Lung microvascular endothelial cell (primary cell): ENCODE measurements at regions not wholly inside any gene's neighbourhood (a gene's known extent, or its start where the extent isn't known, plus 50 kb on each side); places are given as distances from the start of the nearest gene placed in this dataset.
"Not testable (repeated sequence)": the region's sequence is repeated elsewhere in the genome, so short reads cannot be mapped to it uniquely, and the experiment has no call there.

Experiments
- DNase-seq, 2 donors: peaks; one replicate each; pipeline versions ENCODE4 v3.0.0 to v3.0.0-alpha.2; 2010; ENCODE audit warnings: low read depth in 2 of 2

GRCh38 chr9:33690143-33690933, 105.0 kb upstream of the PRSS3 start:
- no peak for DNase-seq

- DNase-seq: no peak
Measured at GRCh38 chr9:33695299-33695698, 100.1 kb upstream of the PRSS3 start.

DNA sequence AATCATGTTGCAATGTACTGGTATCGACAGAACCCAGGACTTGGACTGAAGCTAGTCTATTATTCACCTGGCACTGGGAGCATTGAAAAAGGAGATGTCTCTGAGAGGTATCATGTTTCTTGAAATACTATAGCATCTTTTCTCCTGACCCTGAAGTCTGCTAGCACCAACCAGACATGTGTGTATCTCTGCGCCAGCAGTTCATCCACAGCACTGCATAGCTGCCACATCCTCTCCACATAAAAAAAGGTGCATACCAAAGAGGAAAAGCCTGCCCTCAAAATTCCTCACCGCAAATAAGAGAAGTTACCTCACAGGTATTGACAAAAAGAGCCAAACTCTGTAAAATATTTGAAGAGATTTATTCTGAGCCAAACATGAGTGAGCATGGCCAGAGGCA, 99.5 kb upstream of the PRSS3 start:
- no peak for DNase-seq

DNA sequence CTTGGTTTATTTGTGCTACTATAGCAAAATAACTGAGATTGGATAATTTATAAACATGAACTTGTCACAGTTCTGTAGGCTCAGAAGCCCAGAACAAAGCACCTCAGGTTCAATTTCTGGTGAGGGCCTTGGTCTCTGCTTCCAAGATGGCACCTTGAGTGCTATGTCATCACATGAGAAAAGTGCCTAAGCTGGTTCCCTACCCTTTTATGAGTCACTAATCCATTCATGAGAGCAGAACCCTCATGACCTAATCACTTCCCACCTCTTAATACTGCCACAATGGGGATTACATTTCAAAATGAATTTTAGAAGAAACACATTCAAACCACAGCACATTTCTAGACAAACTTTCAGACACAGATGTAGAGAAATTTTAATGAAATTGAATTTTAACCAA, 98.2 kb upstream of the PRSS3 start:
- no peak for DNase-seq

DNA sequence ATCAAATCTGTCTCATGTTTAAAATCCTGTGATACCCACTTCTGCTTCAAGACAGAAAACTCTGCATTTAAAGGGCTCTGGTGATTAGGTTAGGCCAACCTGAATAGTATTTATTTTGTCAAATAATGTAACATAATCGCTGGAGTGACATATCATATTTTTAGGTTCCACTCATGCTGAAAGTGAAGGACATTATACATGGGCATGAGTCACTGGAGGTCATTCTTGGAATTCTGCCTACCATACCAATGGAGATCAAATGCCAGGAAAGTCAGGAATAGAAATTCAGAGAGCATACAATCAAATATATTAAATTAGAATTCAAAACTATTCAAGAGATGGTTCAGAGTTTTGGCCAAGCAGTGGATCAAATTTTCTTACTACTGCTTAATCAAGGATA, 97.1 kb upstream of the PRSS3 start:
- DNase-seq: no peak

- DNase-seq: not testable (repeated sequence)
Measured at GRCh38 chr9:33700940-33701339, 94.4 kb upstream of the PRSS3 start.

DNA sequence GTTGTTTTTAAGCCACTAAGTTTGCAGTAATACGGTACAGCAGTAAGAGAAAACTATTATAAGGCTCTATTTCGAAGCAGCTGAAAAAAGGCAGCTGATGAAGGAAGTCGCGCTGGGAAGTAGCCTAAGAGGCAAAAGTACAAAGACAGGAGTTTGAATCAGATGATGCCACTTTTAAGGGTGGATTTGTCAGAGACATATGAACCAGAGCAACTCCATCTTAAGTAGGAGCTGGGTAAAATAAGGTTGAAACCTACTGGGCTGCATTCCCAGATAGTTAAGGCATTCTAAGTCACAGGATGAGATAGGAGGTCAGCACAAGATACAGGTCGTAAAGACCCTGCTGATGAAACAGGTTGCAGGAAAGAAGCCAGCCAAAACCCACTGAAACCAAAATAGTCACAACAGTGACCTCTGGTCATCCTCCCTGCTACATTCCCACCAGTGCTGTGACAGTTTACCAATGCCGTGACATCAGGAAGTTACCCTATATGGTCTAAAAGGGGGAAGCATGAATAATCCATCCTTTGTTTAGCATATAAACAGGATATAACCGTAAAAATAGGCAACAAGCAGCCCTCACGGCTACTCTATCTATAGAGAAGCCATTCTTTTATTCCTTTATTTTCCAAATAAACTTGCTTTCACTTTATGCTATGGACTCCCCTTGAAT, 91.8 kb upstream of the PRSS3 start:
- peak; percentile 40 to 42 for DNase-seq

DNA sequence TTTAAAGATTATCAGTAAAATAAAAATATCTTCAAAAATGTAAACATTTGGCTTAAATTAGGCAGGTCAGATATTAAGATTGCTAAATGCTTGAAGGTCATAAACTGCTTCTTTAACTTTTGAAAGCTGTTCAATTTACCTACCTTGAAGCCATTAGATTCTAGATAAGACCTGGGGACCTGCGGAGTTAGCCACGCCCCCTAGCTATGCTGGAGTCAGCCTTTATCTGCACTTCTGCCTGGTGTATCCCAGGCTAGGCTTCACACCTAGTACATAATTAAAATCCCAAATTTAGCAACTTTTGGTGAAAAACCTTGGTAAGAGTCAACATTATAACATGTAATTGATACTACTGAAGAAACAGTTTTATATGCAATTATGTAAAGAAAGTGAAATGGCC, 89.9 kb upstream of the PRSS3 start:
- not testable (repeated sequence) for DNase-seq

DNA sequence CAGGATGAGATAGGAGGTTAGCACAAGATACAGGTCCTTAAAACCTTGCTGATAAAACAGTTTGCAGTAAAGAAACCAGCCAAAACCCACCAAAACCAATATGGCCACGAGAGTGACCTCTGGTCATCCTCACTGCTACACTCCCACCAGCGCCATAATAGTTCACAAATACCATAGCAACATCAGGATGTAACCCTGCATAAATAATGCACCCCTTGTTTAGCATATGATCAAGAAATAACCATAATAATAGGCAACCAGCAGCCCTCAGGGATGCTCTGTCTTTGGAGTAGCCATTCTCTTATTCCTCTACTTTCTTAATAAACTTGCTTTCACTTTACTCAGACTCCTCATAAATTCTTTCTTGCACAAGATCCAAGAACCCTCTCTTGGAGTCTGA, 86.9 kb upstream of the PRSS3 start:
- DNase-seq: no peak

DNA sequence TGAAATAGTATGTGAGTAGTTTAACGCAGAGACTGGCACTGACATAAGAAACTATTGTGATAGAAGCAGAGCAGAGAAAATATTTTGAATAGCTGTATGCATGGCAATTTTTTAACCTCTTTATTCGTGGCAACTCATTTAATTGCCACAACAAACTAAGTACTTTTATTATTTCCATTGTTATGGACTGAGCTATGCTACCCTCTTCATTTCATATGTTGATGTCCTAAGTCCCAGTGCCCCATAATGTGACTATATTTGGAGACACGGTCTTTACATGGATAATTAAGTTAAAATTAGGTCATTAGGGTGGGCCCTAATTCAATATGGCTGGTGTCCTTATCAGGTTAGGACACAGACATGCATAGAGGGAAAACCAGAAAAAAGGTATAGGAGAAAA, 86.1 kb upstream of the PRSS3 start:
- DNase-seq: no peak

- not testable (repeated sequence) for DNase-seq
Measured at GRCh38 chr9:33711418-33711817, 83.9 kb upstream of the PRSS3 start.

GRCh38 chr9:33714989-33715388, 80.4 kb upstream of the PRSS3 start:
- no peak for DNase-seq

DNA sequence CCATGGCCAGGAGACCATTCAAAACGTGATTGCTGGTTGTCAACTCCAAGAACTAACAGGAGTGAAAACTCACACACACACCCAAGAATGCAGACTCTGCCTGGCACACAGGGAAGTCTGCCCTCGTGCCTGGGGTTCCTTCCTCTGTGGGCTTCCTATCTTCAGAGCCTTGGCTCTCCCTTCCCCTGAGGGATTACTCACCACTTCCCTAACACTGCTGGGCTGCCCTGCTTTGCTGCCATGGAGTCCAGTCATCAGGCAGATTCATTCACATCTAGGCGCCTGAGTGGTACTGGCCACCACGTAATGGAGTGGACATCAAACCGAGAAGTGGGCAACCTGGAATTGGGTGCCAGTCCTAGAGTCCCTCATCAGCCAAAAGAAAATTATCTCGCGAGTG, 76.4 kb upstream of the PRSS3 start:
- peak; percentile 24 to 81 for DNase-seq

DNA sequence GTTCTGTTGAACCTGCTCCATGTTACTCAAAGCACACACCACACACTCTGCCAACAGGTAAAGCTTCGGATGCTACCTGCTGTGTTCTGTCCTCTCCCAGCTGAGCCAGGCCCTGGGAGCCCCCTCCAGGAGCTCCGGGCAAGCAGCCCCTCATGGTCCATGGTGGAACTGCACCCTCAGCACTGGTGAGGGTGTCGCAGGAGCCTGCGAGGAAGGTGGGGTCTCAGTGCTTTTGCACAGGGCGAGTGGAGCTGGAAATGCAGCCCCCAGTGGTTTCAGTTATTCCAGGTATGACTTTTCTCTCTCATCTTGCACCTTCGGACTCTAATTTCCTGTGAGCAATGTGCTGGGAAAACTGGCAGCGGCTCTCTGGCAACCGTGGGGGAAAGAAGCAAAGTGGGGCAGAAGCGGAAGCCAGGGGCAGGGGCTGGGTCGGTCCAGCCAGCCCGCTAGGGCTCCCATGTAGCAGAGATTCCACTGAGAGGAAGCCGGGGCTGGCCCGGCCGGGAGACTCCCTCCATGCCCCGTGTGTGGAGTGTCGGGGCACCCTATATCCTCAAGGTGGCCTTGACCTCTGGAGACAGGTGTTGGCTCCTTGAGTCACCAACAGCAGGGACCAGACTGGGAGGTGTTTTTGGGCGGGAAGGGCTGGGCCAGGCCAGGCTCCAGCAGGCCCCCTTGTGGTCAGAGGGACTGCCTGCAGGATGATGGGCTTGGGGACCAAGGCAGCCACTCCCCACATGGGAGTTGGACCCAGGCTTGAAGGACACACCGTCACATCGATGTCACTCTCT, 75.6 kb upstream of the PRSS3 start:
- DNase-seq: peak; percentile 9 to 23

GRCh38 chr9:33721674-33722358, 73.5 kb upstream of the PRSS3 start:
- peak; percentile 85 to 90 for DNase-seq

DNA sequence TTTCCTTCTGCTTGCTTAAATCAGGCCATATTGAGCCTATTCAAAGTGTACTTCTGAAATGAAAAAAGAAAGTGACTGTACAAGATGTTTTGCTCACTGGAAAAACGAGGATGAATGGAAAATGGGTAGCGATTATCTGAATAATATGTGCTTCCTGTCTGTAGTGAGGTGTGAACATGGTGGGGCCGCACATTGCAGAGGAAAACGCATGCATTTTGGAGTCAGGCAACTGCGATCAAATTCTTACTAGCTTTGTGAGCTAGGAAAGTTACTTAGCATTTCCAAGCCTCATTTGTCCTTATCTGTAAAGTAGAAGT, 73.0 kb upstream of the PRSS3 start:
- no peak for DNase-seq

DNA sequence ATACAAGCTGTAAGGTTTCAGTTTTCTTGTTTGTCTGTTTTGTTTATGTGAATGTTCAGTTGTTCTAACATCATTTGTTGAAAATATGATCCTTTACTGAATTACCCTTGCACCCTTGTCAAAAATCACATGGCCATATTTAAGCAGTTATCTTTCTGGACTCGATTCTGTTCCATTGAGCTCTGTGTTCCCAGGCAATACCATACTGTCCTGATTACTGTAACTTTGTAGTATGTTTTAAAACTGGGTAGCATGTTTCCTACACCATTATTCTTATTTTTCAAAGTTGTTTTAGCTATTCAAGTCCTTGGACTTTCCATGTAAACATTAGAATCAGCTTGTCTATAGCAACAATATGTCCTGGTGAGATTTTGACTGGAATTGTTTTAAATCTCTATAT, 66.7 kb upstream of the PRSS3 start:
- no peak for DNase-seq

- no peak for DNase-seq
Measured at GRCh38 chr9:33731142-33731541, 64.2 kb upstream of the PRSS3 start.

DNA sequence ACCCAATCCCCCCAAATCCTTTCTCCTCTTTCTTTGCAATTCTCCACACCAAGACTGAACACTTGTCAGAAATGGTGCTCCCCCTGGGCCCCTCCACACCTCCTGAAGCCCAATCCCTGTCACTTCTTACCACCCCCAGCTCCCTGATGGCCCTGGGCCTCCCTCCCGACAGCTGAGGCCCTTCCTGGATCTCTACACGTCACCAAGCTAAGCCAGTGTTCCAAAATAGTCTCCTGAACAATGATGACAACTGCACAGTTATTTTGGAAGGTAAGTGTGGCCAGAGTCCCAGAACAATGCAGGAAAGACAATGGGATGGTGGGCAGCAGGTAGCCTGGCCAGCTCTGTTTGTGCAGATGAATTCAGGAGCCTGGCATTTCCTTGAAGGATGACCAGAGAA, 63.7 kb upstream of the PRSS3 start:
- DNase-seq: no peak

DNA sequence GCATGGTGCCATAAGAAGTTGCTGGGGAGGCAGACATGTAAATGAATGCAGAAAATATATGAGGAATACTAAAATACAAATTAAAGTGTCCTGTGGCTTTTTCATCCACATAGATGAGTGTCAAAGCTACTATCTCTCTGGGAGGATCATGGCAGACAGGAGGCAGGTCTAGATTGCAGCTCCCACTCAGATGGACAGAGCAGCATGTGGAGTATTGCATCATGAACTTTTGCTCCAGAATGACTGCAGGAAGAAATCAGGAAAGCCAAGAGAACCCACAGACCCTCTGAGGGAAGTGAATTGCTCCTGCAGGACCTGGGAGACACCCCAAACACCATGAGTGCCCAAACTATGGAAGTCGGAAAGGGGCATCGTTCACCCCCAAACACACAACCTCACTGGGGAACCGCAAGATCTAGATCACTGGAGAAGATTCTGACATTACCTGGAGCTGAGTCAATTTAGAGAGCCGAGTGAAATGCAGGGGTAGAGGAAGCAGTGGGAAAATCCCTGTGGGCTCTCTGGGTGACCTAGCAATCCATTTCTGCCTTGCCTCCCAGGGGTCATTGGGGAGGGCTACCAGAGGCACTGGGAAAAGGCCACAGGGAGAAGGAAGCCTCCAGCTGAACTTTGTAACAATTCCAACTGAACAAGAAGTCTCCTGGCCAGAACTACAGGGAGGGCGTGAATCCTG, 61.0 kb upstream of the PRSS3 start:
- not testable (repeated sequence) for DNase-seq
